ENCODE measurements at regions not wholly inside any gene's neighbourhood (a gene's known extent, or its start where the extent isn't known, plus 50 kb on each side); places are given as distances from the start of the nearest gene placed in this dataset.
A peak's percentile ranks its signal among the peaks of the same experiment; 100 is the strongest.

- Histone ChIP-seq H3K9me3 (ENCODE audit: control insufficient read depth, insufficient read depth, low read length) (no peaks in the 10 kb centered on the region), H3K4me1 (ENCODE audit: control insufficient read depth, insufficient read depth, low read length) (peaks cover 6% of the 10 kb centered on the region), H3K27me3 (ENCODE audit: control insufficient read depth, insufficient read depth, low read length) (no peaks in the 10 kb centered on the region), H3K4me3 (ENCODE audit: low read length) (no peak overlapping the region), H3K36me3 (ENCODE audit: control insufficient read depth, insufficient read depth, low read length) (no peaks in the 10 kb centered on the region), H3K27ac (ENCODE audit: low read length) (no peak overlapping the region)
- no peak overlapping the region for H3K4me3 Mint-ChIP-seq
- 98% methylated on average over 3 of the region's 3 CpGs for WGBS (ENCODE audit: insufficient coverage)
- no peaks in the 10 kb centered on the region for H3K9me3 Mint-ChIP-seq
- H3K4me1 Mint-ChIP-seq: peaks cover 5 to 15% of the 10 kb centered on the region in 2 donors
- H3K27ac Mint-ChIP-seq: no peak overlapping the region
- ATAC-seq (no peak), DNase-seq (no peak)
- intact Hi-C loops (cut with micrococcal nuclease): no loop called here
- H3K36me3 Mint-ChIP-seq: no peaks in the 10 kb centered on the region
- no peak for TF ChIP-seq CTCF (IDR thresholded peaks at IDR 0.05)
- H3K27me3 Mint-ChIP-seq (ENCODE audit: low read depth in 2 of 2): peaks cover 4 to 6% of the 10 kb centered on the region in 2 donors
Measured at GRCh38 chr10:62746951-62747729, 57.4 kb upstream of the ADO start.

- Histone ChIP-seq H3K27me3 (ENCODE audit: control insufficient read depth, insufficient read depth, low read length) (no peaks in the 10 kb centered on the region), H3K4me1 (ENCODE audit: control insufficient read depth, insufficient read depth, low read length) (peaks cover 6% of the 10 kb centered on the region), H3K4me3 (ENCODE audit: low read length) (no peak overlapping the region), H3K36me3 (ENCODE audit: control insufficient read depth, insufficient read depth, low read length) (no peaks in the 10 kb centered on the region), H3K27ac (ENCODE audit: low read length) (no peak overlapping the region), H3K9me3 (ENCODE audit: control insufficient read depth, insufficient read depth, low read length) (no peaks in the 10 kb centered on the region)
- H3K9me3 Mint-ChIP-seq: no peaks in the 10 kb centered on the region
- DNase-seq: peak in 1 of 2 donors; percentile 33
- no peak overlapping the region for H3K4me3 Mint-ChIP-seq
- H3K27me3 Mint-ChIP-seq (ENCODE audit: low read depth in 2 of 2): no peaks in the 10 kb centered on the region
- no peak for TF ChIP-seq CTCF (IDR thresholded peaks at IDR 0.05)
- H3K36me3 Mint-ChIP-seq: no peaks in the 10 kb centered on the region
- intact Hi-C loops (cut with micrococcal nuclease): no loop called here
- no peak overlapping the region for H3K27ac Mint-ChIP-seq
- H3K4me1 Mint-ChIP-seq: peaks cover 0 to 11% of the 10 kb centered on the region in 2 donors
- ATAC-seq: peak in 1 of 3 donors; percentile 68
Measured at GRCh38 chr10:62748386-62748785, 56.1 kb upstream of the ADO start.

- intact Hi-C loops (cut with micrococcal nuclease): no loop called here
- H3K9me3 ChIP-seq (ENCODE audit: control insufficient read depth, insufficient read depth, low read length): no peaks in the 10 kb centered on the region
- DNase-seq (no peak), ATAC-seq (no peak)
- 84% methylated on average over 5 of the region's 5 CpGs for WGBS (ENCODE audit: insufficient coverage)
- no peak overlapping the region for H3K4me3 ChIP-seq (ENCODE audit: low read length)
- Mint-ChIP-seq H3K27ac (no peak overlapping the region), H3K27me3 (ENCODE audit: low read depth in 2 of 2) (no peaks in the 10 kb centered on the region), H3K36me3 (no peaks in the 10 kb centered on the region), H3K9me3 (no peaks in the 10 kb centered on the region), H3K4me3 (no peak overlapping the region), H3K4me1 (peaks cover 0 to 11% of the 10 kb centered on the region in 2 donors)
- H3K27ac ChIP-seq (ENCODE audit: low read length): no peak overlapping the region
- H3K4me1 ChIP-seq (ENCODE audit: control insufficient read depth, insufficient read depth, low read length): peaks cover 6% of the 10 kb centered on the region
- no peaks in the 10 kb centered on the region for H3K27me3 ChIP-seq (ENCODE audit: control insufficient read depth, insufficient read depth, low read length)
- TF ChIP-seq CTCF (IDR thresholded peaks at IDR 0.05): no peak
- H3K36me3 ChIP-seq (ENCODE audit: control insufficient read depth, insufficient read depth, low read length): no peaks in the 10 kb centered on the region
Measured at GRCh38 chr10:62749093-62749683, 55.3 kb upstream of the ADO start.

Data from natural killer cell (primary cell).